Peyer's patch (tissue), 4 donors: ENCODE measurements at regions not wholly inside any gene's neighbourhood (a gene's known extent, or its start where the extent isn't known, plus 50 kb on each side); places are given as distances from the start of the nearest gene placed in this dataset.

Experiments
- POLR2A ChIP-seq, 2 donors: fragments of 450-650 bp; IDR thresholded peaks; one replicate each; pipeline ENCODE4 v1.5.1; 2017; ENCODE audit warnings: antibody characterized with exemption in 2 of 2, mild to moderate bottlenecking in 2 of 2, moderate library complexity in 2 of 2
- TF ChIP-seq, protein P1 (sequence below), 6 experiments: fragments of 450-650 bp in 4 of 6; fragments of 200-600 bp in 2 of 6; sonication (generic) in 1 of 6; IDR thresholded peaks; one replicate each; pipeline ENCODE4 v1.5.1; 2017 to 2019; ENCODE audit warnings: antibody characterized with exemption in 6 of 6, mild to moderate bottlenecking in 3 of 6, moderate library complexity in 1 of 6

DNA sequence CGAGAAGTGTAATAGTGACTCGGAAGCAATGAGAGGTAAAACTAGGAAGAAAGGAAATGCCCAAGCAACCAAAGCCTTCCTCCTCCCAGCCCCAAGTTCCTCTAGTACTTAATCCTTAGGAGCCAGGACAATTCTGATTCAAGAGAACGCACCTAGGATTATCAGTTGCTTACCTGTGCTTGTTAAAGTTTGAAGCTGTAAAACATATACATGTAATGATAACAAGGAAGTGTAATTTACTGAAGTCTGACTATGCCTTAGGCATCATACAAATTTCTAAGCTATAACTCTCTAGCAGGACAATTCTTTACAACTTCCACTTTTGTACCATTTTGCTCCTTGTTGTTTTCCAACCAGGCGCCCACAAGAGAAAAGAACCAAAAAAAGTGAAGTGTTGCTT is 92.8 kb upstream of the OSBPL8 start:
- TF ChIP-seq, protein P1, sequence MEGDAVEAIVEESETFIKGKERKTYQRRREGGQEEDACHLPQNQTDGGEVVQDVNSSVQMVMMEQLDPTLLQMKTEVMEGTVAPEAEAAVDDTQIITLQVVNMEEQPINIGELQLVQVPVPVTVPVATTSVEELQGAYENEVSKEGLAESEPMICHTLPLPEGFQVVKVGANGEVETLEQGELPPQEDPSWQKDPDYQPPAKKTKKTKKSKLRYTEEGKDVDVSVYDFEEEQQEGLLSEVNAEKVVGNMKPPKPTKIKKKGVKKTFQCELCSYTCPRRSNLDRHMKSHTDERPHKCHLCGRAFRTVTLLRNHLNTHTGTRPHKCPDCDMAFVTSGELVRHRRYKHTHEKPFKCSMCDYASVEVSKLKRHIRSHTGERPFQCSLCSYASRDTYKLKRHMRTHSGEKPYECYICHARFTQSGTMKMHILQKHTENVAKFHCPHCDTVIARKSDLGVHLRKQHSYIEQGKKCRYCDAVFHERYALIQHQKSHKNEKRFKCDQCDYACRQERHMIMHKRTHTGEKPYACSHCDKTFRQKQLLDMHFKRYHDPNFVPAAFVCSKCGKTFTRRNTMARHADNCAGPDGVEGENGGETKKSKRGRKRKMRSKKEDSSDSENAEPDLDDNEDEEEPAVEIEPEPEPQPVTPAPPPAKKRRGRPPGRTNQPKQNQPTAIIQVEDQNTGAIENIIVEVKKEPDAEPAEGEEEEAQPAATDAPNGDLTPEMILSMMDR (IDR thresholded peaks at IDR 0.05), result no peak
- TF ChIP-seq POLR2A (IDR thresholded peaks at IDR 0.05), result no peak
